ENCODE measurements at regions not wholly inside any gene's neighbourhood (a gene's known extent, or its start where the extent isn't known, plus 50 kb on each side); places are given as distances from the start of the nearest gene placed in this dataset.

GRCh38 chr1:30051777-30052176, 671.6 kb downstream of the MATN1 start:
- no peak for DNase-seq (ENCODE audit: low read depth)

GRCh38 chr1:30049748-30050296, 673.6 kb downstream of the MATN1 start:
- no peak for DNase-seq (ENCODE audit: low read depth)

- DNase-seq (ENCODE audit: low read depth), result no peak
These were observed 674.5 kb downstream of the MATN1 start for GRCh38 chr1:30048905-30049304.

- no peak for DNase-seq (ENCODE audit: low read depth)
These were observed 675.8 kb downstream of the MATN1 start for GRCh38 chr1:30047576-30047975.

GRCh38 chr1:30046751-30047150, 676.6 kb downstream of the MATN1 start:
- DNase-seq (ENCODE audit: low read depth), result no peak

GRCh38 chr1:30045304-30046090, 677.9 kb downstream of the MATN1 start:
- no peak for DNase-seq (ENCODE audit: low read depth)

GRCh38 chr1:30044656-30045144, 678.7 kb downstream of the MATN1 start:
- no peak for DNase-seq (ENCODE audit: low read depth)

GRCh38 chr1:30043731-30044408, 679.5 kb downstream of the MATN1 start:
- DNase-seq (ENCODE audit: low read depth), result no peak

- DNase-seq (ENCODE audit: low read depth), result no peak
These were observed 680.1 kb downstream of the MATN1 start for GRCh38 chr1:30043256-30043655.

- no peak for DNase-seq (ENCODE audit: low read depth)
These were observed 680.8 kb downstream of the MATN1 start for GRCh38 chr1:30042438-30043147.

- no peak for DNase-seq (ENCODE audit: low read depth)
These were observed 681.5 kb downstream of the MATN1 start for GRCh38 chr1:30041741-30042437.

GRCh38 chr1:30040081-30041019, 683.0 kb downstream of the MATN1 start:
- DNase-seq (ENCODE audit: low read depth), result no peak

GRCh38 chr1:30039354-30040080, 683.9 kb downstream of the MATN1 start:
- no peak for DNase-seq (ENCODE audit: low read depth)

- no peak for DNase-seq (ENCODE audit: low read depth)
These were observed 685.0 kb downstream of the MATN1 start for GRCh38 chr1:30038134-30039025.

- no peak for DNase-seq (ENCODE audit: low read depth)
These were observed 685.9 kb downstream of the MATN1 start for GRCh38 chr1:30037251-30038118.

- DNase-seq (ENCODE audit: low read depth), result no peak
These were observed 686.7 kb downstream of the MATN1 start for GRCh38 chr1:30036666-30037065.

GRCh38 chr1:30036229-30036547, 687.2 kb downstream of the MATN1 start:
- no peak for DNase-seq (ENCODE audit: low read depth)
